KMS-11 (cell line): ENCODE measurements at regions not wholly inside any gene's neighbourhood (a gene's known extent, or its start where the extent isn't known, plus 50 kb on each side); places are given as distances from the start of the nearest gene placed in this dataset.

ENCODE experiments used
- H2AFZ ChIP-seq: fragments of 200-600 bp; sonication (generic); 2 replicates; pipeline ENCODE4 v1.6.1; 2016; ENCODE audit warnings: antibody characterized with exemption, mixed run types, low read depth
- H3K27ac ChIP-seq: fragments of 200-600 bp; sonication (generic); 2 replicates; pipeline ENCODE4 v1.6.1; 2016; ENCODE audit warnings: mild to moderate bottlenecking, mixed run types
- H3K27me3 ChIP-seq: fragments of 200-600 bp; sonication (generic); 2 replicates; pipeline ENCODE4 v1.6.1; 2017; ENCODE audit warnings: mild to moderate bottlenecking, low read depth, mixed run types, moderate library complexity; ENCODE audit not compliant: insufficient read depth
- H3K36me3 ChIP-seq: fragments of 200-600 bp; sonication (generic); 2 replicates; pipeline ENCODE4 v1.6.1; 2017; ENCODE audit warnings: mild to moderate bottlenecking, mixed run types; ENCODE audit not compliant: insufficient read depth
- H3K4me1 ChIP-seq: fragments of 200-600 bp; sonication (generic); 2 replicates; pipeline ENCODE4 v1.6.1; 2016; ENCODE audit warnings: mild to moderate bottlenecking, low read depth, mixed run types; ENCODE audit not compliant: poor library complexity, severe bottlenecking
- H3K4me2 ChIP-seq: fragments of 200-600 bp; sonication (generic); 2 replicates; pipeline ENCODE4 v1.7.0; 2016; ENCODE audit warnings: mild to moderate bottlenecking, mixed run types
- H3K4me3 ChIP-seq: fragments of 200-600 bp; sonication (generic); IDR thresholded peaks from 2 replicates; pipeline ENCODE4 v1.6.1; 2017; ENCODE audit warnings: low read depth, low read length, mixed read lengths; ENCODE audit not compliant: insufficient read depth
- H3K79me2 ChIP-seq: fragments of 200-600 bp; sonication (generic); 2 replicates; pipeline ENCODE4 v1.6.1; 2016; ENCODE audit warnings: low read depth, mixed run types; ENCODE audit not compliant: insufficient read depth
- H3K9ac ChIP-seq: fragments of 200-600 bp; sonication (generic); 2 replicates; pipeline ENCODE4 v1.6.1; 2016; ENCODE audit warnings: mild to moderate bottlenecking, mixed run types
- H4K20me1 ChIP-seq: fragments of 200-600 bp; sonication (generic); 2 replicates; pipeline ENCODE4 v1.6.1; 2016; ENCODE audit warnings: mild to moderate bottlenecking, mixed run types; ENCODE audit not compliant: insufficient read depth
- TF ChIP-seq, protein P1 (sequence below): fragments of 200-600 bp; sonication (generic); conservative IDR thresholded peaks from 2 replicates; pipeline ENCODE4 v1.6.1; 2017; ENCODE audit warnings: low read depth, mild to moderate bottlenecking, antibody characterized with exemption, low read length, moderate library complexity, mixed read lengths

DNA sequence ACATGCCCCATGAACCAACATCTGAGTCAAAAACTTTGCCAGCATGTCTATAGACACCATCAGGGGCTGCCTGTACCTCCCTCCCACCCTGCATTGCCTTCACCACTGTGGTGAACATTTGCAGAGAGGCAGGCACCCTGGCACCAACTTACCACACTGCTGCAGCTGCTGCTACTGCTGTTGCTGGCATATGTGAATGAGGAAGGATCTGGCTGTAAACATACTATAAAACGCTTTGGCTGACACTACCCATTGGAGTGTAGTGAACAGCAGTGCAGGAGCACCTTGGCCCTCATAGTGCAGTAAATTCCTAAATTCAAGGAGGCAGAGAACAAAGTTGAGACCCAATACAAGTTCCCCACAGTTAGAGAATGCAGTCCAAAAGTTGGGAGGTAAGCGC is 90.6 kb upstream of the SPIN4 start:
- TF ChIP-seq, protein P1, sequence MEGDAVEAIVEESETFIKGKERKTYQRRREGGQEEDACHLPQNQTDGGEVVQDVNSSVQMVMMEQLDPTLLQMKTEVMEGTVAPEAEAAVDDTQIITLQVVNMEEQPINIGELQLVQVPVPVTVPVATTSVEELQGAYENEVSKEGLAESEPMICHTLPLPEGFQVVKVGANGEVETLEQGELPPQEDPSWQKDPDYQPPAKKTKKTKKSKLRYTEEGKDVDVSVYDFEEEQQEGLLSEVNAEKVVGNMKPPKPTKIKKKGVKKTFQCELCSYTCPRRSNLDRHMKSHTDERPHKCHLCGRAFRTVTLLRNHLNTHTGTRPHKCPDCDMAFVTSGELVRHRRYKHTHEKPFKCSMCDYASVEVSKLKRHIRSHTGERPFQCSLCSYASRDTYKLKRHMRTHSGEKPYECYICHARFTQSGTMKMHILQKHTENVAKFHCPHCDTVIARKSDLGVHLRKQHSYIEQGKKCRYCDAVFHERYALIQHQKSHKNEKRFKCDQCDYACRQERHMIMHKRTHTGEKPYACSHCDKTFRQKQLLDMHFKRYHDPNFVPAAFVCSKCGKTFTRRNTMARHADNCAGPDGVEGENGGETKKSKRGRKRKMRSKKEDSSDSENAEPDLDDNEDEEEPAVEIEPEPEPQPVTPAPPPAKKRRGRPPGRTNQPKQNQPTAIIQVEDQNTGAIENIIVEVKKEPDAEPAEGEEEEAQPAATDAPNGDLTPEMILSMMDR = no peak
- Histone ChIP-seq H3K27ac (no peak overlapping the region), H3K27me3 (no peaks in the 10 kb centered on the region), H3K4me1 (no peaks in the 10 kb centered on the region), H4K20me1 (no peaks in the 10 kb centered on the region), H2AFZ (no peak overlapping the region), H3K36me3 (no peaks in the 10 kb centered on the region), H3K4me2 (no peak overlapping the region), H3K79me2 (no peaks in the 10 kb centered on the region), H3K4me3 (no peak overlapping the region), H3K9ac (no peak overlapping the region)

DNA sequence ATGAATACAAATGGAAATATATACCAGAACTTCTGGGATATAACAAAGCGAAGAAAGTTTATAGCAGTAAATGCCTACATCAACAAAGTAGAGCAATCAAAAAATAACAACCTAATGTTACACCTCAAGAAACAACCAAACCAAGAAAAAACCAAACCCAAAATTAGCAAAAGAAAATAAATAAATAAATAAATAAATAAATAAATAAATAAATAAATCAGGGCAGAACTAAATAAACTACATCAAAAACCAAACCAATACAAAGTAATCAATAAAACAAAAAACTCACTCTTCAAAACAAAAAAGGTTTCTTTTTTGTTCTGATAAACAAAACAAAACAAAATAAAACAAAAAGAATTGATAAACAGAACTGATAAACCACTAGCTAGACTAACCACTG is 88.4 kb upstream of the SPIN4 start:
- H3K4me1 ChIP-seq = no peaks in the 10 kb centered on the region
- no peaks in the 10 kb centered on the region for H3K27me3 ChIP-seq
- no peak overlapping the region for H2AFZ ChIP-seq
- H3K4me2 ChIP-seq = no peak overlapping the region
- H3K36me3 ChIP-seq = no peaks in the 10 kb centered on the region
- no peak overlapping the region for H3K9ac ChIP-seq
- TF ChIP-seq, protein P1 = no peak
- H3K27ac ChIP-seq = no peak overlapping the region
- no peaks in the 10 kb centered on the region for H4K20me1 ChIP-seq
- no peak overlapping the region for H3K4me3 ChIP-seq
- H3K79me2 ChIP-seq = no peaks in the 10 kb centered on the region

DNA sequence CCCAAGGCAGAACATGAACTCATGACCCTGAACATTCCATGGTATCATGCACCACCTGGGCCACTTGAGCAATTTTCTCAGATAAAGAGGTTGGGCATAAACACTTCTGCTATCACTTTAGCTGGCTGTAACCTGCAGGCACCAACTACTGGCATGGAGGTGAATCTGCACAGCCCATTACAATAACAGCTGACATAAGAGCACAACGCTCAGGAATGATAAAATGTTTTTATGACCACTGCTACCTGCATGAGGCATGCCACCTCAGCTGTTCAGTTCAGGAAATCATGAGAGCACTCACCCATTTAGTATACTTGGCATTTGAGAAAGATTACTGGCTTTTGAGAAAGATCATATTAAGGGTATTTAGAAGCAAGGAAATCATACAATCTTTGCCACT is 85.7 kb upstream of the SPIN4 start:
- no peaks in the 10 kb centered on the region for H3K27me3 ChIP-seq
- H3K4me3 ChIP-seq = no peak overlapping the region
- H3K27ac ChIP-seq = no peak overlapping the region
- no peak overlapping the region for H3K9ac ChIP-seq
- no peaks in the 10 kb centered on the region for H3K79me2 ChIP-seq
- no peak overlapping the region for H3K4me2 ChIP-seq
- no peaks in the 10 kb centered on the region for H3K36me3 ChIP-seq
- TF ChIP-seq, protein P1 = no peak
- H2AFZ ChIP-seq = no peak overlapping the region
- no peaks in the 10 kb centered on the region for H4K20me1 ChIP-seq
- H3K4me1 ChIP-seq = no peaks in the 10 kb centered on the region

DNA sequence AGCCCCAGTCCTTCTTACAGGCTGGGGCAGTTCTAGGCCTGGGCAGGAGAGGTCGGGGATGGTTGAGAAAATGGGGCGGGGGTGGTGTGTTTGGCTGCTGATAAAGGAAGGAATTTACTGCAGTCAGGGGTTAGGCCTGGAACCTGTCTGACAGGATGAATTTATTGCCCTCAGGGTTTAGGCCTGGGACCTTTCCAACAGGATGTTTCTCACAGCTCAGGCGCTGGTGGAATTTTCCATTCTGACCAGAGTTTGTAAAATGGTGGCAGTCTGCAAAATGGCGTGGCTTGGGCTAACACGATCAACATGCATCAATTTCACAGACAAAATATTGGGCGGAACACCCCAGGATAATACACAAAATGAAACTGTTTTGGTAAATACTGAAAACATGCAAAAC is 83.5 kb upstream of the SPIN4 start:
- TF ChIP-seq, protein P1 = no peak
- Histone ChIP-seq H2AFZ (no peak overlapping the region), H3K79me2 (no peaks in the 10 kb centered on the region), H3K27me3 (no peaks in the 10 kb centered on the region), H3K36me3 (no peaks in the 10 kb centered on the region), H3K4me1 (no peaks in the 10 kb centered on the region), H3K4me2 (no peak overlapping the region), H3K4me3 (no peak overlapping the region), H3K27ac (no peak overlapping the region), H3K9ac (no peak overlapping the region), H4K20me1 (no peaks in the 10 kb centered on the region)

DNA sequence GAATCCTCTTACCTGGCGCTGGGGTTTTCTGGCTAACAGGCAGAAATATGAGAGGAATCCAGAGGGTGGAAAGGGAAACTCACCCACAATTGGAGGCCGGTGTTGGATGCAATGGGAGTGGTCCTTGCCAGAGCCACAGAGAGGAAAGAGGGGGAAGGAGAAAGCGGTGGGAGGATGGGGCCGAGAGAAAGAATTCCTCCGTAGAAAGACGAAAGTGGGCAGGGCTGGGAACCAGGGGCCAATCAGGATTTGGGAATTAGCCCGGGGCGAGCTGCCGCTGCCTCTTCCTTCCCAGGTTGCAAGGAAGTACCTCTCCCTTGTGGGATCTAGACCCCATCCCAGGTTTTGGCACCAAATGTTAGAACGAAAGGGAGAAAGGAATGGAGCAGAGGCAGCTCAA is 83.1 kb upstream of the SPIN4 start:
- Histone ChIP-seq H3K9ac (no peak overlapping the region), H3K4me3 (no peak overlapping the region), H3K79me2 (no peaks in the 10 kb centered on the region), H2AFZ (no peak overlapping the region), H3K27ac (no peak overlapping the region), H4K20me1 (no peaks in the 10 kb centered on the region), H3K27me3 (no peaks in the 10 kb centered on the region), H3K4me1 (no peaks in the 10 kb centered on the region), H3K4me2 (no peak overlapping the region), H3K36me3 (no peaks in the 10 kb centered on the region)
- TF ChIP-seq, protein P1 = no peak
